ENCODE measurements at regions not wholly inside any gene's neighbourhood (a gene's known extent, or its start where the extent isn't known, plus 50 kb on each side); places are given as distances from the start of the nearest gene placed in this dataset.

- H3K4me1 Mint-ChIP-seq (ENCODE audit: low read depth) = no peaks in the 10 kb centered on the region
- ATAC-seq (ENCODE audit: poor library complexity) (no peak), DNase-seq (no peak)
- H3K4me3 Mint-ChIP-seq = no peak overlapping the region
- H3K9me3 Mint-ChIP-seq = peaks cover 5% of the 10 kb centered on the region
- CTCF ChIA-PET = no interaction called here
- Histone ChIP-seq H3K4me1 (ENCODE audit: insufficient read depth, low read length) (no peaks in the 10 kb centered on the region), H3K36me3 (ENCODE audit: insufficient read depth, low read length) (no peaks in the 10 kb centered on the region), H3K27ac (ENCODE audit: low read depth in 1 of 2, low read length in 2 of 2) (no peak overlapping the region), H3K4me3 (ENCODE audit: low read length) (no peak overlapping the region), H3K27me3 (ENCODE audit: control insufficient read depth in 1 of 2, insufficient read depth in 2 of 2, low read length in 2 of 2) (peaks cover 0 to 4% of the 10 kb centered on the region in 2 experiments), H3K9me3 (ENCODE audit: control insufficient read depth in 1 of 2, insufficient read depth in 1 of 2, low read length in 2 of 2) (peaks cover 3 to 5% of the 10 kb centered on the region in 2 experiments)
- H3K36me3 Mint-ChIP-seq (ENCODE audit: low read depth) = no peaks in the 10 kb centered on the region
- intact Hi-C loops (cut with DNase I, micrococcal nuclease) = no loop called here
- no peak overlapping the region for H3K27ac Mint-ChIP-seq
- TF ChIP-seq, protein P1, sequence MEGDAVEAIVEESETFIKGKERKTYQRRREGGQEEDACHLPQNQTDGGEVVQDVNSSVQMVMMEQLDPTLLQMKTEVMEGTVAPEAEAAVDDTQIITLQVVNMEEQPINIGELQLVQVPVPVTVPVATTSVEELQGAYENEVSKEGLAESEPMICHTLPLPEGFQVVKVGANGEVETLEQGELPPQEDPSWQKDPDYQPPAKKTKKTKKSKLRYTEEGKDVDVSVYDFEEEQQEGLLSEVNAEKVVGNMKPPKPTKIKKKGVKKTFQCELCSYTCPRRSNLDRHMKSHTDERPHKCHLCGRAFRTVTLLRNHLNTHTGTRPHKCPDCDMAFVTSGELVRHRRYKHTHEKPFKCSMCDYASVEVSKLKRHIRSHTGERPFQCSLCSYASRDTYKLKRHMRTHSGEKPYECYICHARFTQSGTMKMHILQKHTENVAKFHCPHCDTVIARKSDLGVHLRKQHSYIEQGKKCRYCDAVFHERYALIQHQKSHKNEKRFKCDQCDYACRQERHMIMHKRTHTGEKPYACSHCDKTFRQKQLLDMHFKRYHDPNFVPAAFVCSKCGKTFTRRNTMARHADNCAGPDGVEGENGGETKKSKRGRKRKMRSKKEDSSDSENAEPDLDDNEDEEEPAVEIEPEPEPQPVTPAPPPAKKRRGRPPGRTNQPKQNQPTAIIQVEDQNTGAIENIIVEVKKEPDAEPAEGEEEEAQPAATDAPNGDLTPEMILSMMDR (IDR thresholded peaks at IDR 0.05) = no peak
- POLR2A ChIA-PET = no interaction called here
- H3K27me3 Mint-ChIP-seq = peaks cover 8% of the 10 kb centered on the region
These were observed 97.4 kb upstream of the ELOVL5 start for GRCh38 chr6:53446151-53446550.

DNA sequence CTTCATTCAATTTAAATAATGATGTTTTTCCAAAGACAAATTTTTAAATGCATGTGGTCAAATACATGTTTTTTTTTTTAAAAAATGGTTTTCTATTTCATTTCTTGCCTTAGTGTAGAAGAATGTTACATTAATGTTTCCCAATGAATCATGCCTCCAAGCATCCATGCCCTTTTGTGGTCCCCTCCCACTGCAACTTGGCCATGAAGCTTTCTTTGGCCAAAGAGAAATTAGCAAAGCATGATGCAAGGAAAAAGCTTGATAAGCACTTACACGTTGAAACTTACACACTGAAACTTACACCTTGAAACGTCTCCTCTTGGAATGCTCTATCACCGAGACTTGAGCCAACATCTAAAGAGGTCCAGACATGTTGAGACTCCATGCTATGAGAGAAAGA is 93.0 kb upstream of the ELOVL5 start:
- no peak overlapping the region for H3K4me3 ChIP-seq (ENCODE audit: low read length)
- DNase-seq (no peak), ATAC-seq (ENCODE audit: poor library complexity) (no peak)
- intact Hi-C loops (cut with DNase I, micrococcal nuclease) = no loop called here
- no peak overlapping the region for H3K27ac ChIP-seq (ENCODE audit: low read depth in 1 of 2, low read length in 2 of 2)
- peaks cover 0 to 4% of the 10 kb centered on the region in 2 experiments for H3K27me3 ChIP-seq (ENCODE audit: control insufficient read depth in 1 of 2, insufficient read depth in 2 of 2, low read length in 2 of 2)
- Mint-ChIP-seq H3K27me3 (peaks cover 8% of the 10 kb centered on the region), H3K4me3 (no peak overlapping the region), H3K27ac (no peak overlapping the region), H3K4me1 (ENCODE audit: low read depth) (no peaks in the 10 kb centered on the region), H3K9me3 (no peaks in the 10 kb centered on the region), H3K36me3 (ENCODE audit: low read depth) (no peaks in the 10 kb centered on the region)
- POLR2A ChIA-PET = no interaction called here
- H3K36me3 ChIP-seq (ENCODE audit: insufficient read depth, low read length) = no peaks in the 10 kb centered on the region
- H3K4me1 ChIP-seq (ENCODE audit: insufficient read depth, low read length) = no peaks in the 10 kb centered on the region
- CTCF ChIA-PET = interaction anchor here (1.0 kb wide), 1 partner anchor 16 kb away, joined by 3 read pairs; no protein-coding TSS in a partner anchor
- TF ChIP-seq, protein P1 (IDR thresholded peaks at IDR 0.05) = no peak
- H3K9me3 ChIP-seq (ENCODE audit: control insufficient read depth in 1 of 2, insufficient read depth in 1 of 2, low read length in 2 of 2) = no peaks in the 10 kb centered on the region

DNA sequence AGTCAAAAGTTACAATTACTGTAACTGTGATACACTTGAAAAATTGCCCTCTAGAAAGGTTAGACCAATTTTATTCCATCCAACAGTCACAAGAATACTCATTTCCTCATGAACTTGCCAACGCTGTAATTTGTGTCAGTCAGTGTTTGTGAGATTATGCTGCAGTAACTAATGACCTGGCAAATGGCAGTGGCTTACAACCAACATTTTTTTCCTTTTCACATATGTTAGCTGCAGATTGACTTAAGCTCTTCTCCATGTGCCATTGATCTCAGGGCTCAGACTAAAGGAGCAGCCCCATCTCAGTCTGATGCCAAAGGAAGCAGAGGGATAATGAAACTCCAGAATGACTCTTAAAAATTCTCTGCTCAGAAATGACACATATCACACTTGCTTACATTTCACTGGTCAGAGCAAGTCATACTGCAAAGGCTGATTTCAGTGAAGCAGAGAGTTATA is 92.3 kb upstream of the ELOVL5 start:
- no peaks in the 10 kb centered on the region for H3K4me1 Mint-ChIP-seq (ENCODE audit: low read depth)
- Histone ChIP-seq H3K27me3 (ENCODE audit: control insufficient read depth in 1 of 2, insufficient read depth in 2 of 2, low read length in 2 of 2) (peaks cover 0 to 4% of the 10 kb centered on the region in 2 experiments), H3K9me3 (ENCODE audit: control insufficient read depth in 1 of 2, insufficient read depth in 1 of 2, low read length in 2 of 2) (no peaks in the 10 kb centered on the region), H3K4me1 (ENCODE audit: insufficient read depth, low read length) (no peaks in the 10 kb centered on the region), H3K36me3 (ENCODE audit: insufficient read depth, low read length) (no peaks in the 10 kb centered on the region), H3K4me3 (ENCODE audit: low read length) (no peak overlapping the region), H3K27ac (ENCODE audit: low read depth in 1 of 2, low read length in 2 of 2) (no peak overlapping the region)
- DNase-seq (no peak), ATAC-seq (ENCODE audit: poor library complexity) (no peak)
- intact Hi-C loops (cut with DNase I, micrococcal nuclease) = no loop called here
- ChIA-PET CTCF (no interaction called here), POLR2A (no interaction called here)
- no peak overlapping the region for H3K4me3 Mint-ChIP-seq
- H3K27ac Mint-ChIP-seq = no peak overlapping the region
- no peaks in the 10 kb centered on the region for H3K9me3 Mint-ChIP-seq
- H3K27me3 Mint-ChIP-seq = peaks cover 8% of the 10 kb centered on the region
- TF ChIP-seq, protein P1 (IDR thresholded peaks at IDR 0.05) = no peak
- H3K36me3 Mint-ChIP-seq (ENCODE audit: low read depth) = no peaks in the 10 kb centered on the region

Measured in CD4-positive, alpha-beta T cell (primary cell).